ENCODE measurements at regions not wholly inside any gene's neighbourhood (a gene's known extent, or its start where the extent isn't known, plus 50 kb on each side); places are given as distances from the start of the nearest gene placed in this dataset.
"Not testable (repeated sequence)": the region's sequence is repeated elsewhere in the genome, so short reads cannot be mapped to it uniquely, and the experiment has no call there.

- Histone ChIP-seq H3K9me2 (ENCODE audit: insufficient read depth) (no peaks in the 10 kb centered on the region), H3K79me2 (ENCODE audit: insufficient read depth, low read length) (no peaks in the 10 kb centered on the region), H3K27me3 (ENCODE audit: insufficient read depth, low read length) (peaks cover 12% of the 10 kb centered on the region), H3K4me2 (ENCODE audit: low read length) (no peak overlapping the region), H3K9me3 (ENCODE audit: control insufficient read depth in 1 of 2, insufficient read depth in 1 of 2, low read depth in 1 of 2, low read length in 2 of 2) (no peaks in the 10 kb centered on the region), H3K9ac (ENCODE audit: low read length) (no peak overlapping the region), H3K36me3 (ENCODE audit: control insufficient read depth in 1 of 2, insufficient read depth in 2 of 2, low read length in 2 of 2) (no peaks in the 10 kb centered on the region), H2AFZ (ENCODE audit: low read depth, low read length, poor library complexity, severe bottlenecking) (no peak overlapping the region), H3K4me1 (ENCODE audit: control insufficient read depth in 1 of 2, insufficient read depth in 2 of 2, low read length in 2 of 2) (no peaks in the 10 kb centered on the region), H3K27ac (ENCODE audit: low read depth, low read length) (no peak overlapping the region), H4K20me1 (ENCODE audit: insufficient read depth) (no peaks in the 10 kb centered on the region), H3K4me3 (replicated peaks in 1 of 2; ENCODE audit: low read depth in 1 of 2, low read length in 2 of 2) (no peak overlapping the region)
- no peak for DNase-seq (ENCODE audit: low read depth, low spot score)
- RAD21 ChIA-PET (ENCODE audit: low non-redundant PET in 1 of 2, low total read pairs in 2 of 2, uncharacterized antibody in 2 of 2, unreplicated experiment in 2 of 2) = no interaction called here
- POLR2A ChIA-PET = no interaction called here
- no TSS peak for BruUV-seq (replicated peaks)
- no peak for TF ChIP-seq TCF7L2 (IDR thresholded peaks at IDR 0.05; ENCODE audit: borderline replicate concordance, extremely low read depth, insufficient read depth, insufficient read length)
- no peak for TF ChIP-seq ATF3 (IDR thresholded peaks at IDR 0.05)
- TF ChIP-seq ZNF274 (IDR thresholded peaks at IDR 0.05; ENCODE audit: low read depth, low read length) = no peak
- no peak for TF ChIP-seq EZH2phosphoT487 (IDR thresholded peaks at IDR 0.05; ENCODE audit: borderline replicate concordance)
- TF ChIP-seq CBX3 (IDR thresholded peaks at IDR 0.05; ENCODE audit: low read depth) = no peak
- TF ChIP-seq JUND (IDR thresholded peaks at IDR 0.05) = no peak
- TF ChIP-seq MAX (IDR thresholded peaks at IDR 0.05) = no peak
- no peak for TF ChIP-seq EZH2 (IDR thresholded peaks at IDR 0.05)
- intact Hi-C loops (cut with micrococcal nuclease) = no loop called here
- CTCF ChIA-PET = no interaction called here
- no peak for ATAC-seq
Measured at GRCh38 chr6:167405778-167406532, 81.1 kb downstream of the TTLL2 start.

- not testable (repeated sequence) for DNase-seq (ENCODE audit: low read depth, low spot score); H4K20me1 ChIP-seq (ENCODE audit: insufficient read depth); BruUV-seq (replicated peaks)
Measured at GRCh38 chr6:167406533-167407238, 81.8 kb downstream of the TTLL2 start.

More at GRCh38 chr6:167406533-167407238, 81.8 kb downstream of the TTLL2 start:
- H3K4me2 ChIP-seq (ENCODE audit: low read length); intact Hi-C loops (cut with micrococcal nuclease); H3K9me2 ChIP-seq (ENCODE audit: insufficient read depth); H3K79me2 ChIP-seq (ENCODE audit: insufficient read depth, low read length); POLR2A ChIA-PET; H3K27me3 ChIP-seq (ENCODE audit: insufficient read depth, low read length); RAD21 ChIA-PET (ENCODE audit: low non-redundant PET in 1 of 2, low total read pairs in 2 of 2, uncharacterized antibody in 2 of 2, unreplicated experiment in 2 of 2); H3K4me3 ChIP-seq (replicated peaks in 1 of 2; ENCODE audit: low read depth in 1 of 2, low read length in 2 of 2); H2AFZ ChIP-seq (ENCODE audit: low read depth, low read length, poor library complexity, severe bottlenecking); H3K9me3 ChIP-seq (ENCODE audit: control insufficient read depth in 1 of 2, insufficient read depth in 1 of 2, low read depth in 1 of 2, low read length in 2 of 2); ATAC-seq; H3K36me3 ChIP-seq (ENCODE audit: control insufficient read depth in 1 of 2, insufficient read depth in 2 of 2, low read length in 2 of 2); CTCF ChIA-PET; H3K4me1 ChIP-seq (ENCODE audit: control insufficient read depth in 1 of 2, insufficient read depth in 2 of 2, low read length in 2 of 2); H3K9ac ChIP-seq (ENCODE audit: low read length); H3K27ac ChIP-seq (ENCODE audit: low read depth, low read length): not testable (repeated sequence)

Data from HCT116 (cell line).